LHCN-M2 (cell line): ENCODE measurements at regions not wholly inside any gene's neighbourhood (a gene's known extent, or its start where the extent isn't known, plus 50 kb on each side); places are given as distances from the start of the nearest gene placed in this dataset.

Experiments used
- DNase-seq: peaks from one replicate; pipeline ENCODE4 v3.0.0-alpha.2; 2012; ENCODE audit warnings: low read depth

GRCh38 chr4:151894246-151894645 is 133.4 kb upstream of the GATB start:
- DNase-seq = no peak

- no peak for DNase-seq
These were observed 127.6 kb upstream of the GATB start for GRCh38 chr4:151888367-151888866.

- DNase-seq = no peak
These were observed 127.0 kb upstream of the GATB start for GRCh38 chr4:151887816-151888180.

GRCh38 chr4:151887031-151887815 is 126.4 kb upstream of the GATB start:
- DNase-seq = peak; percentile 58

- no peak for DNase-seq
These were observed 124.3 kb upstream of the GATB start for GRCh38 chr4:151885123-151885522.

GRCh38 chr4:151883747-151884146 is 122.9 kb upstream of the GATB start:
- no peak for DNase-seq

- no peak for DNase-seq
These were observed 121.4 kb upstream of the GATB start for GRCh38 chr4:151882072-151882803.

GRCh38 chr4:151879705-151880445 is 119.1 kb upstream of the GATB start:
- no peak for DNase-seq

GRCh38 chr4:151876381-151876988 is 115.7 kb upstream of the GATB start:
- DNase-seq = no peak

GRCh38 chr4:151874328-151874727 is 113.5 kb upstream of the GATB start:
- no peak for DNase-seq

- no peak for DNase-seq
These were observed 105.7 kb upstream of the GATB start for GRCh38 chr4:151866592-151866918.

GRCh38 chr4:151865744-151866591 is 105.2 kb upstream of the GATB start:
- DNase-seq = no peak

GRCh38 chr4:151865312-151865711 is 104.5 kb upstream of the GATB start:
- no peak for DNase-seq

GRCh38 chr4:151864068-151864467 is 103.3 kb upstream of the GATB start:
- DNase-seq = no peak

GRCh38 chr4:151862766-151863165 is 102.0 kb upstream of the GATB start:
- DNase-seq = peak; percentile 52

- no peak for DNase-seq
These were observed 99.8 kb upstream of the GATB start for GRCh38 chr4:151860561-151861093.

GRCh38 chr4:151859641-151860040 is 98.8 kb upstream of the GATB start:
- peak; percentile 62 for DNase-seq

GRCh38 chr4:151858356-151858755 is 97.5 kb upstream of the GATB start:
- DNase-seq = no peak

- DNase-seq = no peak
These were observed 96.6 kb upstream of the GATB start for GRCh38 chr4:151857368-151857767.

GRCh38 chr4:151855747-151856146 is 94.9 kb upstream of the GATB start:
- DNase-seq = no peak

GRCh38 chr4:151854731-151855130 is 93.9 kb upstream of the GATB start:
- DNase-seq = peak; percentile 53
